ENCODE measurements at regions not wholly inside any gene's neighbourhood (a gene's known extent, or its start where the extent isn't known, plus 50 kb on each side); places are given as distances from the start of the nearest gene placed in this dataset.

DNA sequence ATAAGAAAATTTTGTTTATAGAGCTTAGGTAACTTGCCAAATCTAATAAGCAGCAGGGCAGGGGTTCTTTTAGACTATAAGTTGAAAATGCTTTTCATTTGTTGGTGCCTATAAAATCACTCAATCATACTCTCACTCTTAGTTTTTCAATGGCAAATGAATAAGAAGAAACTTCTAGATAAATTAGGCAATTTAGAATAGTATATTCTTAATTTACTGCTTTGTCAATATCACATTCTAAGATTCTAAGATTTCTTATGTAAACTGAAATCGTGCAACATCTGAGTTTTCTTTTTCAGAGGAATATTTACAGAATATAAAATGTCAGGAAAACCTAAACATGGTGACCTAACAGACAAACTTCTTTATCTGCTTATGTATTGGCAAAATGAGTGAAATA is 849.0 kb downstream of the DTWD2 start:
- no peak overlapping the region for H4K8ac ChIP-seq (ENCODE audit: low read depth, low read length)
- H4K91ac ChIP-seq (ENCODE audit: low read depth, low read length, poor library complexity): no peak overlapping the region
- H3K36me3 ChIP-seq (replicated peaks in 1 of 2; ENCODE audit: control insufficient read depth in 2 of 2, insufficient read depth in 2 of 2, low read length in 2 of 2): no peaks in the 10 kb centered on the region
- no CpG with 5 or more reads among the region's 1 CpG for WGBS, 2 donors (ENCODE audit: extremely low coverage in 2 of 2, insufficient read length in 2 of 2, insufficient replicate concordance in 1 of 2)
- H2BK120ac ChIP-seq (ENCODE audit: low read depth, low read length): no peak overlapping the region
- H3K4me2 ChIP-seq (ENCODE audit: insufficient read depth, low read length, poor library complexity, severe bottlenecking): no peak overlapping the region
- no peak overlapping the region for H3K27ac ChIP-seq (replicated peaks; ENCODE audit: low read length)
- H3K18ac ChIP-seq (ENCODE audit: low read length): no peak overlapping the region
- no peak overlapping the region for H2AFZ ChIP-seq (ENCODE audit: low read length)
- no peak overlapping the region for H3K4ac ChIP-seq (ENCODE audit: low read length)
- no peak overlapping the region for H3K14ac ChIP-seq (ENCODE audit: low read length)
- no peak overlapping the region for H2AK5ac ChIP-seq (ENCODE audit: low read depth, low read length)
- H3K4me1 ChIP-seq (ENCODE audit: control insufficient read depth in 2 of 2, insufficient read depth in 1 of 2, low read depth in 1 of 2, low read length in 2 of 2): no peaks in the 10 kb centered on the region
- no peak overlapping the region for H3K4me3 ChIP-seq (ENCODE audit: low read length in 2 of 2)
- DNase-seq (ENCODE audit: low spot score): no peak
- H3K23ac ChIP-seq (ENCODE audit: low read depth, low read length, poor library complexity): no peak overlapping the region
- H3K79me1 ChIP-seq (ENCODE audit: low read depth, low read length): no peaks in the 10 kb centered on the region
- H2BK5ac ChIP-seq (ENCODE audit: low read length): no peak overlapping the region
- H3K27me3 ChIP-seq (ENCODE audit: control insufficient read depth in 3 of 3, insufficient read depth in 3 of 3, low read depth in 1 of 3, low read length in 3 of 3): no peaks in the 10 kb centered on the region
- H3K9ac ChIP-seq (ENCODE audit: low read depth, low read length, poor library complexity): no peak overlapping the region
- no peak overlapping the region for H2BK12ac ChIP-seq (ENCODE audit: low read length)
- H3K9me3 ChIP-seq (replicated peaks in 1 of 2; ENCODE audit: control insufficient read depth in 2 of 2, insufficient read depth in 1 of 2, low read depth in 1 of 2, low read length in 2 of 2): no peaks in the 10 kb centered on the region
- H2BK15ac ChIP-seq (ENCODE audit: low read length): no peak overlapping the region

DNA sequence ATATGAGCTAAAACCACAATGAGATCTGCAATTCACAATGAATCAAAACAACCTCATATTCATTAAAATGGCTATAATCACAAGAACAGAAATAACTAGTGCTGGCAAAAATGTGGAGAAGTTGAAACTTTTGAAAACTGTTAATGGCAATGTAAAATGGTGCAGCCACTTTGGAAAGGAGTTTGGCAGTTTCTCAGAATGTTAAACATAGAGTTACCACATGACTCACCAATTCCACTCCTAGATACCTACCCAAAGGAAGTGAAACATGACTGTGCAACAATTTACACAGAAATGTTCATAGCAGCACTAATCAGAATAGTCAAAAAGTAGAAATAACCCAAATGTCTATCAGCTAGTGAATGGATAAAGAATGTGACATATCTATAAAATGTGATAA is 862.2 kb downstream of the DTWD2 start:
- H2AFZ ChIP-seq (ENCODE audit: low read length): no peak overlapping the region
- no peaks in the 10 kb centered on the region for H3K4me1 ChIP-seq (ENCODE audit: control insufficient read depth in 2 of 2, insufficient read depth in 1 of 2, low read depth in 1 of 2, low read length in 2 of 2)
- H3K36me3 ChIP-seq (replicated peaks in 1 of 2; ENCODE audit: control insufficient read depth in 2 of 2, insufficient read depth in 2 of 2, low read length in 2 of 2): no peaks in the 10 kb centered on the region
- no peak overlapping the region for H3K4me3 ChIP-seq (ENCODE audit: low read length in 2 of 2)
- no peak overlapping the region for H3K27ac ChIP-seq (replicated peaks; ENCODE audit: low read length)
- no peak overlapping the region for H3K9ac ChIP-seq (ENCODE audit: low read depth, low read length, poor library complexity)
- H2AK5ac ChIP-seq (ENCODE audit: low read depth, low read length): no peak overlapping the region
- no peak overlapping the region for H4K91ac ChIP-seq (ENCODE audit: low read depth, low read length, poor library complexity)
- H2BK120ac ChIP-seq (ENCODE audit: low read depth, low read length): no peak overlapping the region
- H3K27me3 ChIP-seq (ENCODE audit: control insufficient read depth in 3 of 3, insufficient read depth in 3 of 3, low read depth in 1 of 3, low read length in 3 of 3): no peaks in the 10 kb centered on the region
- no peak overlapping the region for H3K4ac ChIP-seq (ENCODE audit: low read length)
- H3K23ac ChIP-seq (ENCODE audit: low read depth, low read length, poor library complexity): no peak overlapping the region
- no peak for DNase-seq (ENCODE audit: low spot score)
- no peak overlapping the region for H2BK12ac ChIP-seq (ENCODE audit: low read length)
- H3K9me3 ChIP-seq (replicated peaks in 1 of 2; ENCODE audit: control insufficient read depth in 2 of 2, insufficient read depth in 1 of 2, low read depth in 1 of 2, low read length in 2 of 2): no peaks in the 10 kb centered on the region
- no peak overlapping the region for H3K14ac ChIP-seq (ENCODE audit: low read length)
- H3K4me2 ChIP-seq (ENCODE audit: insufficient read depth, low read length, poor library complexity, severe bottlenecking): no peak overlapping the region
- no peak overlapping the region for H2BK5ac ChIP-seq (ENCODE audit: low read length)
- no peak overlapping the region for H2BK15ac ChIP-seq (ENCODE audit: low read length)
- H3K18ac ChIP-seq (ENCODE audit: low read length): no peak overlapping the region
- H3K79me1 ChIP-seq (ENCODE audit: low read depth, low read length): no peaks in the 10 kb centered on the region
- no peak overlapping the region for H4K8ac ChIP-seq (ENCODE audit: low read depth, low read length)

DNA sequence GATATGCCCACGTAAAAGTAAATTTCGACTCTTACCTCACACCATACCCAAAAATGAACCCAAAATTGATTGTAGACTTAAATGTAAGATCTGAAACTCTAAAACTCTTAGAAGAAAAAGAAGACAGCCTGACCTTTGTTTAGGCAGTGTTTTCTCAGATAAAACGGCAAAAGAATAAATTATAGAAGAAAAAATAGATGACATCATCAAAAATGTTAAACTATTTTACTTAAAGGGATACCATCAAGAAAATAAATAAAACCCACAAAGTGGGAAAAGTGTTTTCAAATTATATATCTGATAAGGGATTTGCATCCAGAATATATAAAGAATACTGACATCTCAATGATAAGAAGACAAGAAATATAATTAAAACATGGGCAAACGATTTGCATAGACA is 862.7 kb downstream of the DTWD2 start:
- Histone ChIP-seq H4K91ac (ENCODE audit: low read depth, low read length, poor library complexity) (no peak overlapping the region), H3K27ac (replicated peaks; ENCODE audit: low read length) (no peak overlapping the region), H3K4me1 (ENCODE audit: control insufficient read depth in 2 of 2, insufficient read depth in 1 of 2, low read depth in 1 of 2, low read length in 2 of 2) (no peaks in the 10 kb centered on the region), H2BK15ac (ENCODE audit: low read length) (no peak overlapping the region), H3K4ac (ENCODE audit: low read length) (no peak overlapping the region), H2BK120ac (ENCODE audit: low read depth, low read length) (no peak overlapping the region), H2BK5ac (ENCODE audit: low read length) (no peak overlapping the region), H3K9me3 (replicated peaks in 1 of 2; ENCODE audit: control insufficient read depth in 2 of 2, insufficient read depth in 1 of 2, low read depth in 1 of 2, low read length in 2 of 2) (no peaks in the 10 kb centered on the region), H3K18ac (ENCODE audit: low read length) (no peak overlapping the region), H2AFZ (ENCODE audit: low read length) (no peak overlapping the region), H3K9ac (ENCODE audit: low read depth, low read length, poor library complexity) (no peak overlapping the region), H3K23ac (ENCODE audit: low read depth, low read length, poor library complexity) (no peak overlapping the region), H3K36me3 (replicated peaks in 1 of 2; ENCODE audit: control insufficient read depth in 2 of 2, insufficient read depth in 2 of 2, low read length in 2 of 2) (no peaks in the 10 kb centered on the region), H3K79me1 (ENCODE audit: low read depth, low read length) (no peaks in the 10 kb centered on the region), H3K27me3 (ENCODE audit: control insufficient read depth in 3 of 3, insufficient read depth in 3 of 3, low read depth in 1 of 3, low read length in 3 of 3) (no peaks in the 10 kb centered on the region), H2BK12ac (ENCODE audit: low read length) (no peak overlapping the region), H4K8ac (ENCODE audit: low read depth, low read length) (no peak overlapping the region), H2AK5ac (ENCODE audit: low read depth, low read length) (no peak overlapping the region), H3K4me3 (ENCODE audit: low read length in 2 of 2) (no peak overlapping the region), H3K4me2 (ENCODE audit: insufficient read depth, low read length, poor library complexity, severe bottlenecking) (no peak overlapping the region), H3K14ac (ENCODE audit: low read length) (no peak overlapping the region)
- WGBS, 2 donors (ENCODE audit: extremely low coverage in 2 of 2, insufficient read length in 2 of 2, insufficient replicate concordance in 1 of 2): no CpG with 5 or more reads among the region's 4 CpGs
- no peak for DNase-seq (ENCODE audit: low spot score)

DNA sequence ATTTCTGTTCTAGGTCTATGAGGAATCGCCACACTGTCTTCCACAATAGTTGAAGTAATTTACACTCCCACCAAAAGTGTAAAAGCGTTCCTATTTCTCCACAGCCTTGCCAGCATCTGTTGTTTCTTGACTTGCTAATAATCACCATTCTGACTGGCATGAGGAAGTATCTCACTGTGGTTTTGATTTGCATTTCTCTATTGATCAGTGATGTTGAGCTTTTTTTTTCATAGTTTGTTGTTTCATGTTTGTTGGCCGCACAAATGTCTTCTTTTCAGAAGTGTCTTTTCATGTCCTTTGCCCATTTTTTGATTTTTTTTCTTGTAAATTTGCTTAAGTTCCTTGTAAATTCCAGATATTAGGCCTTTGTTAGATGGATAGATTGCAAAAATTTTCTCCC is 867.1 kb downstream of the DTWD2 start:
- Histone ChIP-seq H3K4ac (ENCODE audit: low read length) (no peak overlapping the region), H3K14ac (ENCODE audit: low read length) (no peak overlapping the region), H3K23ac (ENCODE audit: low read depth, low read length, poor library complexity) (no peak overlapping the region), H3K79me1 (ENCODE audit: low read depth, low read length) (no peaks in the 10 kb centered on the region), H2BK120ac (ENCODE audit: low read depth, low read length) (no peak overlapping the region), H2BK5ac (ENCODE audit: low read length) (no peak overlapping the region), H2AK5ac (ENCODE audit: low read depth, low read length) (no peak overlapping the region), H3K27me3 (ENCODE audit: control insufficient read depth in 3 of 3, insufficient read depth in 3 of 3, low read depth in 1 of 3, low read length in 3 of 3) (no peaks in the 10 kb centered on the region), H2BK15ac (ENCODE audit: low read length) (no peak overlapping the region), H4K8ac (ENCODE audit: low read depth, low read length) (no peak overlapping the region), H3K4me1 (ENCODE audit: control insufficient read depth in 2 of 2, insufficient read depth in 1 of 2, low read depth in 1 of 2, low read length in 2 of 2) (no peaks in the 10 kb centered on the region), H3K4me3 (ENCODE audit: low read length in 2 of 2) (no peak overlapping the region), H2AFZ (ENCODE audit: low read length) (no peak overlapping the region), H3K9me3 (replicated peaks in 1 of 2; ENCODE audit: control insufficient read depth in 2 of 2, insufficient read depth in 1 of 2, low read depth in 1 of 2, low read length in 2 of 2) (no peaks in the 10 kb centered on the region), H3K18ac (ENCODE audit: low read length) (no peak overlapping the region), H3K36me3 (replicated peaks in 1 of 2; ENCODE audit: control insufficient read depth in 2 of 2, insufficient read depth in 2 of 2, low read length in 2 of 2) (no peaks in the 10 kb centered on the region), H2BK12ac (ENCODE audit: low read length) (no peak overlapping the region), H3K4me2 (ENCODE audit: insufficient read depth, low read length, poor library complexity, severe bottlenecking) (no peak overlapping the region), H3K9ac (ENCODE audit: low read depth, low read length, poor library complexity) (no peak overlapping the region), H4K91ac (ENCODE audit: low read depth, low read length, poor library complexity) (no peak overlapping the region), H3K27ac (replicated peaks; ENCODE audit: low read length) (no peak overlapping the region)
- WGBS, 2 donors (ENCODE audit: extremely low coverage in 2 of 2, insufficient read length in 2 of 2, insufficient replicate concordance in 1 of 2): no CpG with 5 or more reads among the region's 3 CpGs
- no peak for DNase-seq (ENCODE audit: low spot score)

Measured in neuronal stem cell (in vitro differentiated cells).